HG03354 (cell line): ENCODE measurements at regions not wholly inside any gene's neighbourhood (a gene's known extent, or its start where the extent isn't known, plus 50 kb on each side); places are given as distances from the start of the nearest gene placed in this dataset.
"Not testable (repeated sequence)": the region's sequence is repeated elsewhere in the genome, so short reads cannot be mapped to it uniquely, and the experiment has no call there.

Experiments used
- ATAC-seq: cut with Tn5 transposase; IDR thresholded peaks from one replicate; pipeline ENCODE4 v1.9.1; 2021; ENCODE audit warnings: mild to moderate bottlenecking; ENCODE audit not compliant: unreplicated experiment, poor library complexity, severe bottlenecking

DNA sequence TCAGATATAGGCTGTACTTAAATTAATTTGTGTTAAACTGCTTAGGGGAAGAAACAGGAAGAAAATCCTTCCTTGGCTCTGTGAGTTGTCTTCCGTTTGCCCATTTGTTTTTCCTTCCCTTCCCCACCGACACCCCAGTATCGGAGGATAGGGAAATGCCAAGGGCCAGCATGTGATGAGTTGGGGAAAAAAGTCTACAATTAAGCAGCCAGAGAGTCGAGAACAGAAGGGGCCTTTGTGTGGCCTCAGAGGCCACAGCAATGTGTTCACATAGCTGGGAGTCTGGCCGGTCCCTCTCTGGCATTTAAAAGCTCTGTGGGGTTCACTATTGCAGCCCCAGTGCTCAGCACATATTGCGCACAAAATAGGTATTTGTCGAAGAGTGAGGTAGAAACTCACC, 489.3 kb downstream of the MATN1 start:
- ATAC-seq = no peak

DNA sequence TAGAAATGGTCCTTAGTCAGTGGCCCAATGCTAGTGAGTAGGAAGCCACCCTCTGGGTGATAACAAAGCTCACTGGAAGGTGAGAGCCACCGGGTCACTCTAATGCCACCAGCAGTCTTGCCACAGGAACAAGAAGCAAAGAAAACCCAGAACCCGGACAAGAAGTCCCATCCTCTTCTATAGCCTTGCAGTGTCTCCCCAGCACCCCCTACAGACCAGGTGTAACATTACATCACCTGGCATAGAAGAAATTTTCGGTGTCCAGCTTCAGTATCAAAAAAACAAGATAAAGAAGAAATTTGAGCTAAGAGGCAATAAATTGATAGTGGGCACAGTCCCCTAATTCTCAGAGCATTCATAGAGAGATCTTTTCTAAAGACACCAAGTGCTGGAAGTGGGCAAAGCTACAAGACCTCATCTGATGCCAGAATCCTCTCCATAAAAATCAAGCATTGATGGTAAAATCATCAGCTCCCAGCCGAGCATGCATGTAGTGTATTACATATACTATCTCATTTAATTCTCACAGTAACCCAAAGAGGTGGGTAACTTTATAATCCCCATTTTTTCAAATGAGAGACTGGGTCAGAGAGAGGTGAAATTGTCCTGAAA, 491.0 kb downstream of the MATN1 start:
- no peak for ATAC-seq

- ATAC-seq = no peak
Observed at GRCh38 chr1:30229960-30230359, 493.4 kb downstream of the MATN1 start.

DNA sequence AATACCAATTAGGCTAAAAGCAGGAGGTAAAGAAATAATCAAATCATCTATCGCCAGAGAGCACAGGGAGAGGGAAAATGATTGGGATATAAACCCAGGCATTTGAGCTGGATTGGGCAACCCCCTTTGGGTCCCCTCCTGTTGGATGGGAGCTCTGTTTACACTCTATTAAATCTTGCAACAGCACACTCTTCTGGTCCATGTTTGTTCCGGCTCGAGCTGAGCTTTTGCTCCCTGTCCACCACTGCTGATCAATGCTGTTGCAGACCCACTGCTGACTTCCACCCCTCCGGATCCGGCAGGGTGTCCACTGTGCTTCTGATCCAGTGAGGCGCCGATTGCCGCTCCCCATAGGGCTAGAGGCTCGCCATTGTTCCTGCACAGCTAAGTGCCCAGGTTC, 493.8 kb downstream of the MATN1 start:
- no peak for ATAC-seq

DNA sequence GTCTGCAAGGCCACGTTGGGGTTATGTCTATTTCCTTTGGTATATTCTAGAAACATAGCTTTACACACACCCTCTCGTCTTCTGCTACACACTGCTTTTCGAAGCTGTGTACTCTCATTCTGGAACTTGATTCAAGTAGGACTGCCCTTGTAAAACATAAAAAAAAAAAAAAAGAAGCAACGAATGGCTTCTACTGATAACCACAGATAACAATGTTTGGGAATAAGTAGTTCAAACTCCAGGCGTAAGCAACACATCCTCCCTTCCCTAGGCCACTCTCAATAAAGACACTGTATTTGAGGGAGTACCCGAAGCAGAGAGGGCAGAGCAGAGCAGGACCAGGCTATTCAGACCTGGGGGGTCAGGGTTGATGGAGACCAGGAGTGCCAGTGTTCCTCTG, 496.7 kb downstream of the MATN1 start:
- ATAC-seq = no peak

DNA sequence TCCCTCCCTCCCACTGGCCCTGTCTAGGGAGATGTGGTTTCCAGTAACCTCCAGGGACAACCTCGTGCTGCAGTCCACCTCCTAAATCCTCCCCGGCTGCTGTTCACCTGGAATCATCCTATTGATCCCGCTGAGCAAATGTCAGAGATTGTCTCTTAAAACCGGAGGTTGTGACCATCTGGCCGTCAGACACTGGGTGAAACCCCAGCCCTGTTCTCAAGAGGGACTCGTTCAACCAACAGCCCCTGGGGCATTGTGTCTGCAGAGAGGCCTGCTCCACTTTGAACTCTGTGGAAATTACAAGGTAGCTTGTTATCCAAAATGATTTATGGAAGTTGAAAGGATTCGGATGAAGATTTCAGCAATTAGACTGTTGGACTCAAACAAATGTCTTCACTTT, 498.0 kb downstream of the MATN1 start:
- ATAC-seq = no peak

DNA sequence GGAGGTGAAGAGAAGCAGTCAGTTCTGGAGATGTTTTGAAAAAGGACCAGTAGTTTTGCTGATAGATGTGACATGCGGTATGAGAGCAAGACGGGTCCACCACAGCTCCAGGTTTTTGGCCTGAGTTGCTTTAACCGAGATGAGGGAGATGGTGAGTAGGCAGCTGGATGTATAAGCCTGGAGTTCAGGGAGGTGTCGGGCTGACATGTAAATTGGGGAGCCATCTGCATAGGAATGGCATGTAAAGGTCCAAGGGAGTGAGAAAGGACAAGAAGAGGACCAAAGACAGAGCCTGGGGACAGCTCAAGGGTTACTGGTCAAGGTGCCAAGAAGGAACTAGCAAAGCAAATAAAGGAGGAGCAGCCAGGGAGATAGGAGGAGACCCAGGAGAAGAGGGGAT, 503.7 kb downstream of the MATN1 start:
- ATAC-seq = no peak

GRCh38 chr1:30218438-30218837, 504.9 kb downstream of the MATN1 start:
- no peak for ATAC-seq

DNA sequence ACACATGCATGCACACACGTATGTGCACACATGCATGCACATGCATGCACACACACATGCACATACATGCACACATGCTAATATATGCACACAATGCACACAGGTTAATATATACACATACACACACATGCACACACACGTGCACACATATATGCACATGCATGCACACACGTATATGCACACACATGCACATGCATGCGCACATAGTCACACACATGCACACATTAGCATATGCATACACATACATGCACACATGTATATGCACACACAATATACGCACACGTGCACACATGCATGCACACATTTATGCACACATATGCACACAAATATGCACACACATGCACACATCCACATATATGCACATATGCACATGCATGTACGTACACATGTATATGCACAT, 506.8 kb downstream of the MATN1 start:
- ATAC-seq = no peak

GRCh38 chr1:30213936-30214335, 509.4 kb downstream of the MATN1 start:
- ATAC-seq = no peak

DNA sequence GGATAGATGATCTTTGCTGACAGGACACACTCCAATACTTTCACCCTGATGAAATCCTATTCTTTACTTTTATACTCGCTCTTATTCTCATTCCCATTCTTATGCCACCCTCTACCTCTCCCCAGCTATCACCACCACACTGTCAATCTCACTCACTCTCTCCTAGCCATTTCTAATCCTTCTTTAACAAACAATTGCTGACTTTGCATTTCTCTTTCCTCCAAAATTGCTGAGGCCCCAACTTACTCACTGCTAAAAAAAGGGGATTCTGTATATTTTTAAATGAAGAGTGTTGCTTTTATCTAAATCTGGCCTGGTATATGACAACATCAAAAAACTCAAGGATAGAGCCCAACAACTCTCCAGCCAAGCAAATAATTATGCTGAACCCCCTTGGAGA, 515.4 kb downstream of the MATN1 start:
- not testable (repeated sequence) for ATAC-seq

- not testable (repeated sequence) for ATAC-seq
Observed at GRCh38 chr1:30206631-30207030, 516.8 kb downstream of the MATN1 start.

DNA sequence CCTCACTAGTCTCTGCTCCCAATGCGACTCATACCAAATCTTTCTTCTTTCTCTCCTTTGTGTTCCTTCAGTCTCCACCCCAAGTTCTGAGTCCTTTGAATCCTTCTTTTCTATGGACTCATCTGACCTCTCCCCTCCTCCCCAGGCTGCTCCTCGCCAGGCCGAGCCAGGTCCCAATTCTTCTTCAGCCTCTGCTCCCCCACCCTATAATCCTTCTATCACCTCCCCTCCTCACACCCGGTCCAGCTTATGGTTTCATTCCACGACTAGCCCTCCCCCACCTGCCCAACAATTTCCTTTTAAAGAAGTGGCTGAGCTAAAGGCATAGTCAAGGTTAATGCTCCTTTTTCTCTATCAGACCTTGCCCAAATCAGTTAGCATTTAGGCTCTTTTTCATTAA, 518.5 kb downstream of the MATN1 start:
- not testable (repeated sequence) for ATAC-seq

DNA sequence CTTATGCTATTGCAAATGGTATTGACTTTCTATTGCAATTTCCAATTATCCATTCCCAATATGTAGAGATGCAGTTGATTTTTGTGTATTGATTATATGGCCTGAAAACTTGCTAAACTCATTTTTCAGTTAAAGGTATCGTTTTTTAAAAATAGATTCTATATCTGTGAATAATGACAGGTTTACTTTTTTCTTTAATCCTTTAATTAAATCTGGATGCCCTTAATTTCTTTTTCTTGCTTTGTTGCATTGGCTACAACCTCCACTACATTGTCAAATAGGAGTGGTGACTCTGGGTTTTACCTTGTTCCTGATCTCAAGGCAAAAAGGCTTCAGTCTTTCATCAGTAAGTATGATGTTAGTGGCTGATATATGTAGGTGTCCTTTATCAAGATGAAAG, 522.4 kb downstream of the MATN1 start:
- no peak for ATAC-seq

GRCh38 chr1:30200161-30200560, 523.2 kb downstream of the MATN1 start:
- no peak for ATAC-seq

- no peak for ATAC-seq
Observed at GRCh38 chr1:30199563-30199962, 523.8 kb downstream of the MATN1 start.

DNA sequence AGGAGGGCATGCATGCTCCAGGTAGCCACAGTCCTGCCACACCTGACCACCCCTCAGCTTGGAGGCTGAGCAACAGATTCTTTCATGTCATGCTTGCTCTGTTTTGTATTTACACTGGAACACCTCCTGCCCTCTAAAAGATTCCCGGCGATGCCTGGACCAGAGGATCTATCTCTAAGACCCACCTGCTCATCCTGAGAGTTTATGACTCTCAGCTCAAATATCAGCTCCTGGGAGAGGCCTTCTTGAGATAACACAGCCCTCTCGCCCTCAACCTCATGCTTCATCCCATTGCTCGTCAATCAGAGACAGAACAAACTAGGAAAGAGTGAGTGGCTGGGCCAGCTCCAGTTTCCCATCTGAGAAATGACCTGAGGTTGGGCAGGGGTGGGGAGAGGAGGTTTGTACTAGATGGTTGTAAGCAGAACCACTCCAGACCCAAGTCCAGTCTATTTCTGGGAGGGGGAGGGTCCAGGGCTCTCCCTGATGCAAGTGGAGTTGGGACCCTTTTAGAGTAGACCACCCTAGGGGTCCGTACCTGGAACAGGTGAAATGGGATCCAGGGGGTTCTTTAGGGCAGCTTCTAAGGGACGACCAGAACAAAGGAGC, 524.5 kb downstream of the MATN1 start:
- no peak for ATAC-seq

GRCh38 chr1:30198451-30198760, 525.0 kb downstream of the MATN1 start:
- ATAC-seq = no peak

- ATAC-seq = no peak
Observed at GRCh38 chr1:30197639-30198450, 525.5 kb downstream of the MATN1 start.

DNA sequence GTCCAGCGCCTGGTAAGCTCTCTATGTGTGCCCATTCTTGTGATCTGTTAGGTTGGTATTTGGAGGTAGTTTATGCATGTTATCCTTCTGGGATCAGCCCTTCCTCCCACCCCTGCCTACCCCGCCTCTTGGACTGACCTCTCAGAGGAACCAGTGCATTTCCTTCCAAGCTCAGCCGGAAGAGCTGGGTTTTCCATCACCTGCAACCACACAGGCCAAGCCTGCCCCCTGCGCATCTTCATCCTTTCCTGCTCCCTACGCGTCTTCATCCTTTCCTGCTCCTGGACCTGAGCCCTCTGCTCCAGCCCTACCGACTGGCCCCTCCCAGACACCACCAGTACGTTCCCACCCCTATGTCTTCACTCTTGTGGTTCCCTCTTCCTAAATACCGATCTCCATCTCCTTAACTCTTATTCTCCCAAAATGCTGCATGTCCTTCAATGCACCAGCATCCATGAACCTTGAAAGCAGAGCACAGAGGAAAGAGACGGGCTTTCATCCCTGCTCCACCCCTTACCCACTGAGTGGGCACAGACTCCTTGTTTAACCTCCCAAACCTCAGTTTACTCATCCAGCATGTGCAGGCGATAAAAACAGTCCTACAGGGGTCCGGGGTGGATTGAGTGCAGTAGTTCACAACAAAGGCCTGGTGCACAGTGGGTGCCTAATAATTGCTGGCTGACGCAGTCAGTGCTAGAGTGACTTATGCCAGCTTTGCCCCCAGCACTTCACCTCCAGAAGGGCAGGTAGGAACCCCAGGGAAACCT, 526.3 kb downstream of the MATN1 start:
- ATAC-seq = no peak

GRCh38 chr1:30196457-30196856, 526.9 kb downstream of the MATN1 start:
- no peak for ATAC-seq
